ENCODE measurements at regions not wholly inside any gene's neighbourhood (a gene's known extent, or its start where the extent isn't known, plus 50 kb on each side); places are given as distances from the start of the nearest gene placed in this dataset.
"Not testable (repeated sequence)": the region's sequence is repeated elsewhere in the genome, so short reads cannot be mapped to it uniquely, and the experiment has no call there.

DNA sequence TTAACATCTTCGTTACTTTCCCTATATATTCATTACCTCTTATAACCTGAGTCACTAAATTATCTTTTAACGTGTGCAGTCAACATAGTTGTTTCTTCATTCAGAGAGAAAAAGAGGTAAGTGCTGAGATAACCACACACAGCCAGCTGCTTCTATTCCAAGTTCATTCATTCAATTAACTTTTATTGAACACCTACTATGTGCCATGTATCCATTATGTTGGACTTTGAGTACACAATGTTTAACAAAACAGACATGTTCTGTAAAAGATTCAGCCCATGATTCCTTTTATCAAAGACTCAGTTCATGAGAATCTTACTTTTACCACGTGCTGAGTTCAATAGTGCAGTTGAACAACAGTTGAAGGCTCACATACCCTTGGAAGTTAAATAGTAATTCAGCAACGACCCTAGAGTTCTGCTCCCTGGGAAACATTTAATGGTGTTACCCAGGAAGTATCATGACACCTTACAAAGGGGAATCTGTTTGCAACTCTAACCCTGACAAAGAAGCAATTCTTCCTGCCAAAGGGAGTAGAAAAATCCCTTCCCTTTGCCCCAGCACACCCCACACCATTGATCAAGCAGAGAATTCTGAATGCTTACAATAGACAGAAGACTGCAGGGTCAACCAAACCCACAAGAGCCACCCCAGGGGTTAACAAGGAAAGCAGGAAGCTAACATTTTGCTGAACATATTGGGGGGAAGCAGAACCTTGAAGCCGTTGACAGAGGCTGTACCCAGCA lies 595.8 kb downstream of the STK39 start:
- H3K27me3 ChIP-seq (replicated peaks), result no peaks in the 10 kb centered on the region
- TF ChIP-seq, protein P1, sequence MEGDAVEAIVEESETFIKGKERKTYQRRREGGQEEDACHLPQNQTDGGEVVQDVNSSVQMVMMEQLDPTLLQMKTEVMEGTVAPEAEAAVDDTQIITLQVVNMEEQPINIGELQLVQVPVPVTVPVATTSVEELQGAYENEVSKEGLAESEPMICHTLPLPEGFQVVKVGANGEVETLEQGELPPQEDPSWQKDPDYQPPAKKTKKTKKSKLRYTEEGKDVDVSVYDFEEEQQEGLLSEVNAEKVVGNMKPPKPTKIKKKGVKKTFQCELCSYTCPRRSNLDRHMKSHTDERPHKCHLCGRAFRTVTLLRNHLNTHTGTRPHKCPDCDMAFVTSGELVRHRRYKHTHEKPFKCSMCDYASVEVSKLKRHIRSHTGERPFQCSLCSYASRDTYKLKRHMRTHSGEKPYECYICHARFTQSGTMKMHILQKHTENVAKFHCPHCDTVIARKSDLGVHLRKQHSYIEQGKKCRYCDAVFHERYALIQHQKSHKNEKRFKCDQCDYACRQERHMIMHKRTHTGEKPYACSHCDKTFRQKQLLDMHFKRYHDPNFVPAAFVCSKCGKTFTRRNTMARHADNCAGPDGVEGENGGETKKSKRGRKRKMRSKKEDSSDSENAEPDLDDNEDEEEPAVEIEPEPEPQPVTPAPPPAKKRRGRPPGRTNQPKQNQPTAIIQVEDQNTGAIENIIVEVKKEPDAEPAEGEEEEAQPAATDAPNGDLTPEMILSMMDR (IDR thresholded peaks at IDR 0.05; ENCODE audit: low read depth, low read length, missing control alignments), result no peak
- H3K27ac ChIP-seq, result no peak overlapping the region
- in situ Hi-C loops (cut with HindIII; ENCODE audit: low pct_ligation_motif_present, low sequenced_read_pairs), result no loop called here
- no peak for DNase-seq
- no peak overlapping the region for H3K4me3 ChIP-seq (ENCODE audit: low read depth, low read length)
- no peaks in the 10 kb centered on the region for H3K36me3 ChIP-seq (replicated peaks)

DNA sequence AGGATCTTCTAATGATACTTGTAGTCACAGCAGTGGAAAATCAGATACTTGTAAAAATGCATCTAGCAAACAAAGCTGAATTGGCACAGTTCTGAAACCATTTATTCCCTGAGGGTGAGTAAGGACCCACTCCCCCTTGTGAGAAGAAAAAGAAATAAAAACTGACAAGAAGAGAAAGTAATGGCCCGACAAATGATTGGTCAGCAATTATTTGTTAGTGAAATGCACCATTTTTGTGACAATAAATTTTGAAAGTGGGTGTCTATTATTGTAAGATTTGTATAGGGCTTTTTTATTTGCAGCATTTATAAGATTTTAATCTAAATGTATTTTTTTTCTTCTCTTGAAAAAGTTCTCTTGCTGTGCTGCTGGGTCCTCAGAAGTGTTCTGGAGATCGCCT lies 600.8 kb downstream of the STK39 start:
- in situ Hi-C loops (cut with HindIII; ENCODE audit: low pct_ligation_motif_present, low sequenced_read_pairs), result no loop called here
- no peaks in the 10 kb centered on the region for H3K36me3 ChIP-seq (replicated peaks)
- no peak overlapping the region for H3K27ac ChIP-seq
- H3K4me3 ChIP-seq (ENCODE audit: low read depth, low read length), result no peak overlapping the region
- H3K27me3 ChIP-seq (replicated peaks), result no peaks in the 10 kb centered on the region
- DNase-seq, result no peak
- TF ChIP-seq, protein P1 (IDR thresholded peaks at IDR 0.05; ENCODE audit: low read depth, low read length, missing control alignments), result no peak

DNA sequence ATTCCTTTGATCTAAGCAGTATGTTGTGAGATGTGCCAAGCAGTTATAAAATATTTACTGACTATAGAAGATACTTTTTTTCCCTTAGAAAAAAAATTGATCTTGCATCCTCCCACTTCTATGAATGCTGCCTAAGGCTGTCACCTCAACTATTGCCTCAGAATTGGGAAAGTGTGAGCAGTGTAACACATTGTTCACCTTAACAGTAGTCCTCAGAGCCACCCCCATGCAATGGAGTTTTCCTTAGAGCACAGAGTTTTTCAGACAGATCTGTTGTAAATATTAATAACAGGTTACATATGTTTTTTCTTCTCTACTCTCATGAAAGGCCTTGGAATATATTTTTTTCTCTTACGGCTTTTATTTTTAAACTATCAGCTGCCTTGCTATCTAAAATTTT lies 607.3 kb downstream of the STK39 start:
- H3K27me3 ChIP-seq (replicated peaks), result no peaks in the 10 kb centered on the region
- no peak overlapping the region for H3K4me3 ChIP-seq (ENCODE audit: low read depth, low read length)
- DNase-seq, result no peak
- H3K36me3 ChIP-seq (replicated peaks), result no peaks in the 10 kb centered on the region
- in situ Hi-C loops (cut with HindIII; ENCODE audit: low pct_ligation_motif_present, low sequenced_read_pairs), result no loop called here
- TF ChIP-seq, protein P1 (IDR thresholded peaks at IDR 0.05; ENCODE audit: low read depth, low read length, missing control alignments), result no peak
- H3K27ac ChIP-seq, result no peak overlapping the region

DNA sequence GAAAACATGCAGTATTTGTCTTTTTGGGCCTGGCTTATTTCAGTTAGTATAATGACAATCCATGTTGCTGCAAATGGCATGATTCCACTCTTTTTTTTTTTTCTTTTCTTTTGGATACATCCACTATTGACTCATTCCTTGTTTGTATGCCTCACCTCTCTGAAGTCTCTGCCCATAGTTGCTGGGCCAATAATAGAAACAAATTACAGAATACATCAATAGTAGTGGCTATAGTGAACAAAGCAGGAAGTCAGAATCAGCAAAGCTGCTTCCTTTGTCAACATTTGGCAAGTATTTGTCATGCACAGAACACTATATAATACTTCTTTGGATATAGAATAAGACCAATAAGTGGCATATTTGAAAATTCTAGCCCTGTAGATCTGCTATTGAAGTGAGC lies 609.7 kb downstream of the STK39 start:
- H3K36me3 ChIP-seq (replicated peaks), result no peaks in the 10 kb centered on the region
- no peak for DNase-seq
- H3K27me3 ChIP-seq (replicated peaks), result no peaks in the 10 kb centered on the region
- in situ Hi-C loops (cut with HindIII; ENCODE audit: low pct_ligation_motif_present, low sequenced_read_pairs), result no loop called here
- H3K4me3 ChIP-seq (ENCODE audit: low read depth, low read length), result no peak overlapping the region
- TF ChIP-seq, protein P1 (IDR thresholded peaks at IDR 0.05; ENCODE audit: low read depth, low read length, missing control alignments), result no peak
- no peak overlapping the region for H3K27ac ChIP-seq

DNA sequence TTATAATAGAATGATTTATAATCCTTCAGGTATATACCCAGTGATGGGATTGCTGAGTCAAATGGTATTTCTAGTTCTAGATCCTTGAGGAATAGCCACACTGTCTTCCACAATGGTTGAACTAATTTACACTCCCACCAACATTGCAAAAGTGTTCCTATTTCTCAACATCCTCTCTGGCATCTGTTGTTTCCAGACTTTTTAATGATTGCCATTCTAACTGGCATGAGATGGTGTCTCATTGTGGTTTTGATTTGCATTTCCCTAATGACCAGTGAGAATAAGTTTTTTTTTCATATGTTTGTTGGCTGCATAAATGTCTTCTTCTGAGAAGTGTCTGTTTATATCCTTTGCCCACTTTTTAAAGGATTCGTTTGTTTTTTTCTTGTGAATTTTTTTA lies 615.1 kb downstream of the STK39 start:
- H3K27ac ChIP-seq; H3K4me3 ChIP-seq (ENCODE audit: low read depth, low read length); H3K36me3 ChIP-seq (replicated peaks); H3K27me3 ChIP-seq (replicated peaks); in situ Hi-C loops (cut with HindIII; ENCODE audit: low pct_ligation_motif_present, low sequenced_read_pairs); DNase-seq: not testable (repeated sequence)

DNA sequence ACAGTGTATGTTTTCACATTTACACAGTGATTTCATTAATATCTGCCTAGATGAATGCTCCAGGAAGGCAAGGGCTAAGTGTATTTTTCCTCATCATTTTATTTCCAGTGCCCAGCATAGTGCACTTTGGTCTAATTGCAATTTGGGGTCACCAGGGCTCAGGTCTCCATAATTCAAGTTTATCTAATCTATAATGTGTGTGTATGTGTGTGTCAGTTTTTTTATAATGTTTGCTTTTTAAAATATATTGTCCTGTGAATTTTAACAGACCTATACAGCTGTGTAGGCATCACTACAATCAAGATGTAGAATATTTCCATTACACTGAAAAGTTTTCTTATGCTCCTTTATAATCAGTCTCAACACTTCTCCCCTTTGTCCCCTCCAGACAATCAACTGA lies 620.4 kb downstream of the STK39 start:
- H3K4me3 ChIP-seq (ENCODE audit: low read depth, low read length), result no peak overlapping the region
- no peak overlapping the region for H3K27ac ChIP-seq
- DNase-seq, result no peak
- no peaks in the 10 kb centered on the region for H3K27me3 ChIP-seq (replicated peaks)
- in situ Hi-C loops (cut with HindIII; ENCODE audit: low pct_ligation_motif_present, low sequenced_read_pairs), result no loop called here
- TF ChIP-seq, protein P1 (IDR thresholded peaks at IDR 0.05; ENCODE audit: low read depth, low read length, missing control alignments), result no peak
- H3K36me3 ChIP-seq (replicated peaks), result no peaks in the 10 kb centered on the region
